Neural cell (in vitro differentiated cells): ENCODE measurements at regions not wholly inside any gene's neighbourhood (a gene's known extent, or its start where the extent isn't known, plus 50 kb on each side); places are given as distances from the start of the nearest gene placed in this dataset.

Experiments used
- CTCF ChIP-seq: fragments of 450-650 bp; IDR thresholded peaks from 2 replicates; pipeline ENCODE4 v1.5.1; 2014; ENCODE audit warnings: antibody characterized with exemption, mild to moderate bottlenecking, moderate library complexity; ENCODE audit not compliant: poor library complexity, severe bottlenecking
- EZH2 ChIP-seq: fragments of 200-600, 300-800 bp; shearing (Covaris generic), sonication (generic); IDR thresholded peaks from 2 replicates; pipeline ENCODE4 v1.6.1; 2014; ENCODE audit warnings: antibody characterized with exemption, low read length, borderline replicate concordance, mild to moderate bottlenecking; ENCODE audit not compliant: insufficient read depth, poor library complexity, severe bottlenecking
- MXI1 ChIP-seq: fragments of 450-650 bp; conservative IDR thresholded peaks from 2 replicates; pipeline ENCODE4 v1.6.1; 2014; ENCODE audit warnings: antibody characterized with exemption, mild to moderate bottlenecking; ENCODE audit not compliant: poor library complexity, severe bottlenecking

GRCh38 chr4:180285796-180286195, 1957.4 kb upstream of the TENM3 start:
- TF ChIP-seq CTCF (no peak), EZH2 (no peak), MXI1 (no peak)
